ENCODE measurements at regions not wholly inside any gene's neighbourhood (a gene's known extent, or its start where the extent isn't known, plus 50 kb on each side); places are given as distances from the start of the nearest gene placed in this dataset.

DNA sequence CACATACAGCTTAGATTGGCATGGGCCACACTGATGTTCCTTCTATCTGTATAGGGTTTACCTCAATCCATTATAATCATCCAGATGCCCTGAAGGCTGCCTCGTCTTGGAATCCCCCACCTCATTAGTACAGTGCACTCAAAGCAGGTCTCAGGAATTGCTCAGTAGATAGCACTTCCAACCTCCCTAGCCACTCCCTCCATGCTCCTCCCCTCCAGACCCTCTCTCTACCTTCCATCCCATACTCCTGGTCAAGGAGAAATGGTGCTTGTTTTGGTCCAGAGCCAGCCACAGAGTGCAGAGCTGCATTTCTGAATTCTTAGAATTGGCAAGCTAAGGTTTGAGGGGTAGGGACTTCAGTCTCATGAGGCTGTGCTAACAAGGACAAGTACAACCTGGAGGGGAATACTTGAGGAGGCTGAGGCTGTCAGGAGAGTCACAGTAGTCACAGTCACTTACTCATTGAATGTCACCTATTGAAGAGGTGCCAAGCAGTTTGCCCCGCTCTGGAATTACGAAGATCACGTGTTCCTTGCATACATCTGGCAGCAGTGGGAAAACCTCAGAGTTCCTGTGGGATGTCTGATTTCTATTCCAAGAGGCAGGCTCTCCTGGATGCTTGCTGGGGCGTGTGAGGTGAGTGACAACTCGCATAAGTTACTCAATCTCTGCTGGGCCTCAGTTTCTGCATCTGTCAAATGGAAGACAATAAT lies 60.7 kb upstream of the ZNF746 start:
- TF ChIP-seq, protein P1, sequence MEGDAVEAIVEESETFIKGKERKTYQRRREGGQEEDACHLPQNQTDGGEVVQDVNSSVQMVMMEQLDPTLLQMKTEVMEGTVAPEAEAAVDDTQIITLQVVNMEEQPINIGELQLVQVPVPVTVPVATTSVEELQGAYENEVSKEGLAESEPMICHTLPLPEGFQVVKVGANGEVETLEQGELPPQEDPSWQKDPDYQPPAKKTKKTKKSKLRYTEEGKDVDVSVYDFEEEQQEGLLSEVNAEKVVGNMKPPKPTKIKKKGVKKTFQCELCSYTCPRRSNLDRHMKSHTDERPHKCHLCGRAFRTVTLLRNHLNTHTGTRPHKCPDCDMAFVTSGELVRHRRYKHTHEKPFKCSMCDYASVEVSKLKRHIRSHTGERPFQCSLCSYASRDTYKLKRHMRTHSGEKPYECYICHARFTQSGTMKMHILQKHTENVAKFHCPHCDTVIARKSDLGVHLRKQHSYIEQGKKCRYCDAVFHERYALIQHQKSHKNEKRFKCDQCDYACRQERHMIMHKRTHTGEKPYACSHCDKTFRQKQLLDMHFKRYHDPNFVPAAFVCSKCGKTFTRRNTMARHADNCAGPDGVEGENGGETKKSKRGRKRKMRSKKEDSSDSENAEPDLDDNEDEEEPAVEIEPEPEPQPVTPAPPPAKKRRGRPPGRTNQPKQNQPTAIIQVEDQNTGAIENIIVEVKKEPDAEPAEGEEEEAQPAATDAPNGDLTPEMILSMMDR (IDR thresholded peaks at IDR 0.05 in 4 of 5, conservative IDR thresholded peaks at IDR 0.05 in 1 of 5) = no peak
- no peak for TF ChIP-seq POLR2A (IDR thresholded peaks at IDR 0.05)

Measured in gastrocnemius medialis (tissue), 4 donors.